NCI-H146 (cell line): ENCODE measurements at regions not wholly inside any gene's neighbourhood (a gene's known extent, or its start where the extent isn't known, plus 50 kb on each side); places are given as distances from the start of the nearest gene placed in this dataset.
"Not testable (repeated sequence)": the region's sequence is repeated elsewhere in the genome, so short reads cannot be mapped to it uniquely, and the experiment has no call there.

ENCODE experiments used
- DNase-seq: peaks from one replicate; lab custom pipeline; 2025; lab: John Stamatoyannopoulos, UW

GRCh38 chr4:107562316-107562715 lies 157.7 kb downstream of the PAPSS1 start:
- DNase-seq: no peak

- no peak for DNase-seq
Observed at GRCh38 chr4:107561481-107561880, 158.6 kb downstream of the PAPSS1 start.

- no peak for DNase-seq
Observed at GRCh38 chr4:107559653-107560052, 160.4 kb downstream of the PAPSS1 start.

GRCh38 chr4:107552306-107552705 lies 167.7 kb downstream of the PAPSS1 start:
- no peak for DNase-seq

- no peak for DNase-seq
Observed at GRCh38 chr4:107548211-107548905, 171.7 kb downstream of the PAPSS1 start.

GRCh38 chr4:107546638-107547037 lies 173.4 kb downstream of the PAPSS1 start:
- no peak for DNase-seq

GRCh38 chr4:107541511-107541910 lies 178.5 kb downstream of the PAPSS1 start:
- no peak for DNase-seq

GRCh38 chr4:107531927-107532326 lies 188.1 kb downstream of the PAPSS1 start:
- DNase-seq: no peak

GRCh38 chr4:107520368-107520767 lies 199.7 kb downstream of the PAPSS1 start:
- DNase-seq: no peak

- DNase-seq: no peak
Observed at GRCh38 chr4:107519053-107519452, 201.0 kb downstream of the PAPSS1 start.

GRCh38 chr4:107518076-107518475 lies 202.0 kb downstream of the PAPSS1 start:
- DNase-seq: no peak

GRCh38 chr4:107512549-107512948 lies 207.5 kb downstream of the PAPSS1 start:
- no peak for DNase-seq

GRCh38 chr4:107509615-107510014 lies 210.4 kb downstream of the PAPSS1 start:
- no peak for DNase-seq

- no peak for DNase-seq
Observed at GRCh38 chr4:107500551-107500950, 219.5 kb downstream of the PAPSS1 start.

- DNase-seq: no peak
Observed at GRCh38 chr4:107497054-107497453, 223.0 kb downstream of the PAPSS1 start.

- DNase-seq: no peak
Observed at GRCh38 chr4:107492566-107492965, 227.5 kb downstream of the PAPSS1 start.

GRCh38 chr4:107490116-107490515 lies 229.9 kb downstream of the PAPSS1 start:
- no peak for DNase-seq

- DNase-seq: not testable (repeated sequence)
Observed at GRCh38 chr4:107483621-107484020, 236.4 kb downstream of the PAPSS1 start.

GRCh38 chr4:107482546-107482945 lies 237.5 kb downstream of the PAPSS1 start:
- no peak for DNase-seq

GRCh38 chr4:107478327-107478980 lies 241.6 kb downstream of the PAPSS1 start:
- DNase-seq: no peak

- no peak for DNase-seq
Observed at GRCh38 chr4:107473126-107473525, 246.9 kb downstream of the PAPSS1 start.

GRCh38 chr4:107472265-107472948 lies 247.6 kb downstream of the PAPSS1 start:
- DNase-seq: no peak

GRCh38 chr4:107470173-107470572 lies 249.9 kb downstream of the PAPSS1 start:
- no peak for DNase-seq
